Stimulated activated CD8-positive, alpha-beta memory T cell treated with anti-CD3 and anti-CD28 coated beads, Interleukin-4, amount 100 ng/mL, for 48 hours (primary cell): ENCODE measurements at regions not wholly inside any gene's neighbourhood (a gene's known extent, or its start where the extent isn't known, plus 50 kb on each side); places are given as distances from the start of the nearest gene placed in this dataset.
A peak's percentile ranks its signal among the peaks of the same experiment; 100 is the strongest.

Experiments used
- DNase-seq: peaks from one replicate; pipeline ENCODE4 v3.0.0-alpha.2; 2020

- DNase-seq, result peak; percentile 11
Observed at GRCh38 chr1:144322598-144322997, 50.8 kb downstream of the PPIAL4E start.
